ENCODE measurements at regions not wholly inside any gene's neighbourhood (a gene's known extent, or its start where the extent isn't known, plus 50 kb on each side); places are given as distances from the start of the nearest gene placed in this dataset.

GRCh38 chr2:126803434-126803775 is 95.3 kb upstream of the TEX51 start:
- no peak for TF ChIP-seq POLR2A (IDR thresholded peaks at IDR 0.05)
- TF ChIP-seq POLR2AphosphoS5 (IDR thresholded peaks at IDR 0.05), result no peak
- no peak for TF ChIP-seq CTCF (IDR thresholded peaks at IDR 0.05)
- H3K27ac ChIP-seq, result no peak overlapping the region
- intact Hi-C loops (cut with DNase I), result no loop called here
- H3K9me3 ChIP-seq, result no peaks in the 10 kb centered on the region
- no peak for DNase-seq (ENCODE audit: low spot score)
- H3K27me3 ChIP-seq (replicated peaks; ENCODE audit: insufficient read depth), result no peaks in the 10 kb centered on the region
- no peaks in the 10 kb centered on the region for H3K36me3 ChIP-seq
- no peak overlapping the region for H3K4me3 ChIP-seq
- no peaks in the 10 kb centered on the region for H3K4me1 ChIP-seq (replicated peaks)
- 62% methylated on average over 8 of the region's 8 CpGs for WGBS

GRCh38 chr2:126804347-126804746 is 94.3 kb upstream of the TEX51 start:
- DNase-seq (ENCODE audit: low spot score), result no peak
- Histone ChIP-seq H3K4me1 (replicated peaks) (no peaks in the 10 kb centered on the region), H3K27ac (no peak overlapping the region), H3K27me3 (replicated peaks; ENCODE audit: insufficient read depth) (no peaks in the 10 kb centered on the region), H3K9me3 (no peaks in the 10 kb centered on the region), H3K36me3 (no peaks in the 10 kb centered on the region), H3K4me3 (no peak overlapping the region)
- 91% methylated on average over 17 of the region's 17 CpGs for WGBS
- no peak for TF ChIP-seq POLR2A (IDR thresholded peaks at IDR 0.05)
- no peak for TF ChIP-seq CTCF (IDR thresholded peaks at IDR 0.05)
- TF ChIP-seq POLR2AphosphoS5 (IDR thresholded peaks at IDR 0.05), result no peak
- intact Hi-C loops (cut with DNase I), result no loop called here

- Histone ChIP-seq H3K4me1 (replicated peaks) (no peaks in the 10 kb centered on the region), H3K27me3 (replicated peaks; ENCODE audit: insufficient read depth) (no peaks in the 10 kb centered on the region), H3K9me3 (no peaks in the 10 kb centered on the region), H3K36me3 (no peaks in the 10 kb centered on the region), H3K4me3 (no peak overlapping the region), H3K27ac (no peak overlapping the region)
- TF ChIP-seq POLR2AphosphoS5 (IDR thresholded peaks at IDR 0.05), result no peak
- TF ChIP-seq CTCF (IDR thresholded peaks at IDR 0.05), result no peak
- no peak for TF ChIP-seq POLR2A (IDR thresholded peaks at IDR 0.05)
- intact Hi-C loops (cut with DNase I), result no loop called here
- WGBS, result 24% methylated on average over 6 of the region's 6 CpGs
- DNase-seq (ENCODE audit: low spot score), result no peak
These were observed 89.8 kb upstream of the TEX51 start for GRCh38 chr2:126808929-126809328.

- WGBS, result 54% methylated on average over 7 of the region's 7 CpGs
- Histone ChIP-seq H3K4me1 (replicated peaks) (no peaks in the 10 kb centered on the region), H3K36me3 (no peaks in the 10 kb centered on the region), H3K27me3 (replicated peaks; ENCODE audit: insufficient read depth) (no peaks in the 10 kb centered on the region), H3K4me3 (no peak overlapping the region), H3K9me3 (no peaks in the 10 kb centered on the region), H3K27ac (no peak overlapping the region)
- no peak for TF ChIP-seq POLR2AphosphoS5 (IDR thresholded peaks at IDR 0.05)
- no peak for TF ChIP-seq CTCF (IDR thresholded peaks at IDR 0.05)
- TF ChIP-seq POLR2A (IDR thresholded peaks at IDR 0.05), result no peak
- intact Hi-C loops (cut with DNase I), result no loop called here
- no peak for DNase-seq (ENCODE audit: low spot score)
These were observed 89.3 kb upstream of the TEX51 start for GRCh38 chr2:126809340-126809739.

- WGBS, result 85% methylated on average over 6 of the region's 6 CpGs
- no peaks in the 10 kb centered on the region for H3K27me3 ChIP-seq (replicated peaks; ENCODE audit: insufficient read depth)
- DNase-seq (ENCODE audit: low spot score), result no peak
- no peak for TF ChIP-seq POLR2A (IDR thresholded peaks at IDR 0.05)
- TF ChIP-seq CTCF (IDR thresholded peaks at IDR 0.05), result no peak
- TF ChIP-seq POLR2AphosphoS5 (IDR thresholded peaks at IDR 0.05), result no peak
- no peak overlapping the region for H3K27ac ChIP-seq
- no peaks in the 10 kb centered on the region for H3K4me1 ChIP-seq (replicated peaks)
- no peaks in the 10 kb centered on the region for H3K36me3 ChIP-seq
- H3K4me3 ChIP-seq, result no peak overlapping the region
- intact Hi-C loops (cut with DNase I), result no loop called here
- no peaks in the 10 kb centered on the region for H3K9me3 ChIP-seq
These were observed 88.7 kb upstream of the TEX51 start for GRCh38 chr2:126810001-126810400.

Data from prostate gland (tissue), 2 donors.